ENCODE measurements at regions not wholly inside any gene's neighbourhood (a gene's known extent, or its start where the extent isn't known, plus 50 kb on each side); places are given as distances from the start of the nearest gene placed in this dataset.

GRCh38 chr5:94031631-94032030 is 290.2 kb upstream of the POU5F2 start:
- Histone ChIP-seq H3K4me2 (ENCODE audit: control insufficient read depth, insufficient read depth) (no peak overlapping the region), H3K36me3 (ENCODE audit: control insufficient read depth in 2 of 2, insufficient read depth in 2 of 2, low read length in 1 of 2) (peaks cover 0 to 3% of the 10 kb centered on the region in 2 experiments; a peak in 1 of 4 replicates), H3K4me3 (no peak overlapping the region), H3K79me2 (ENCODE audit: control insufficient read depth, insufficient read depth, low read length) (no peaks in the 10 kb centered on the region), H3K9me3 (replicated peaks; ENCODE audit: control insufficient read depth, insufficient read depth, low read length) (peaks cover 1% of the 10 kb centered on the region; the same call in 2 of the 3 replicates), H3K27ac (ENCODE audit: control insufficient read depth, insufficient read depth) (no peak overlapping the region), H3K4me1 (ENCODE audit: control insufficient read depth, insufficient read depth, low read length) (no peaks in the 10 kb centered on the region), H3K9ac (ENCODE audit: control insufficient read depth, insufficient read depth, low read length) (no peak overlapping the region), H3K27me3 (replicated peaks in 1 of 2; ENCODE audit: control insufficient read depth in 2 of 2, insufficient read depth in 2 of 2, low read length in 1 of 2) (no peaks in the 10 kb centered on the region), H2AFZ (ENCODE audit: control insufficient read depth, low read depth, low read length) (no peak overlapping the region), H4K20me1 (ENCODE audit: control insufficient read depth, insufficient read depth) (no peaks in the 10 kb centered on the region)
- intact Hi-C loops (cut with micrococcal nuclease; ENCODE audit: unreplicated experiment), result no loop called here
- SMC1A ChIA-PET (ENCODE audit: uncharacterized antibody, unreplicated experiment), result no interaction called here
- FAIRE-seq, result no peak
- no peak for ATAC-seq
- CTCF ChIA-PET, result no interaction called here
- RAD21 ChIA-PET (ENCODE audit: unreplicated experiment), result no interaction called here
- DNase-seq (ENCODE audit: low read depth, low spot score), result no peak
- POLR2A ChIA-PET, result interaction anchor here (1.1 kb wide), 1 partner anchor 62 kb away, joined by 3 read pairs; no protein-coding TSS in a partner anchor
- no TSS peak for BruUV-seq (replicated peaks)
- in situ Hi-C loops (cut with MboI), result no loop called here
- TF ChIP-seq WRNIP1 (IDR thresholded peaks at IDR 0.05; ENCODE audit: borderline replicate concordance, low read depth, low read length) (no peak), PBX3 (IDR thresholded peaks at IDR 0.05; ENCODE audit: insufficient replicate concordance, low read depth, low read length) (no peak), TBL1XR1 (IDR thresholded peaks at IDR 0.05; ENCODE audit: low read depth, low read length) (no peak), ZZZ3 (IDR thresholded peaks at IDR 0.05; ENCODE audit: control insufficient read depth, insufficient read length, low read depth) (no peak), NR2C1 (IDR thresholded peaks at IDR 0.05) (no peak), TCF3 (IDR thresholded peaks at IDR 0.05; ENCODE audit: borderline replicate concordance, insufficient read depth, low read depth, low read length) (no peak), NFIC (IDR thresholded peaks at IDR 0.05; ENCODE audit: low read depth, low read length) (no peak), EZH2 (IDR thresholded peaks at IDR 0.05; ENCODE audit: borderline replicate concordance, control insufficient read depth, low read depth, low read length) (no peak), PAX5 (IDR thresholded peaks at IDR 0.05; ENCODE audit: borderline replicate concordance, low read depth, low read length) (no peak), PKNOX1 (IDR thresholded peaks at IDR 0.05) (no peak), CHD1 (IDR thresholded peaks at IDR 0.05; ENCODE audit: low read depth, low read length) (no peak), ASH2L (IDR thresholded peaks at IDR 0.05; ENCODE audit: borderline replicate concordance, low read depth) (no peak), SP1 (IDR thresholded peaks at IDR 0.05; ENCODE audit: low read depth, low read length) (no peak), SKIL (IDR thresholded peaks at IDR 0.05; ENCODE audit: low read depth, poor library complexity, severe bottlenecking) (no peak), BCL3 (IDR thresholded peaks at IDR 0.05; ENCODE audit: borderline replicate concordance, insufficient read depth, low read depth, low read length, poor library complexity, severe bottlenecking) (no peak), POLR2AphosphoS5 (IDR thresholded peaks at IDR 0.05; ENCODE audit: low read length) (no peak), E4F1 (IDR thresholded peaks at IDR 0.05; ENCODE audit: borderline replicate concordance, partially characterized antibody) (no peak)

Data from GM12878 (cell line).